ENCODE measurements at regions not wholly inside any gene's neighbourhood (a gene's known extent, or its start where the extent isn't known, plus 50 kb on each side); places are given as distances from the start of the nearest gene placed in this dataset.

DNA sequence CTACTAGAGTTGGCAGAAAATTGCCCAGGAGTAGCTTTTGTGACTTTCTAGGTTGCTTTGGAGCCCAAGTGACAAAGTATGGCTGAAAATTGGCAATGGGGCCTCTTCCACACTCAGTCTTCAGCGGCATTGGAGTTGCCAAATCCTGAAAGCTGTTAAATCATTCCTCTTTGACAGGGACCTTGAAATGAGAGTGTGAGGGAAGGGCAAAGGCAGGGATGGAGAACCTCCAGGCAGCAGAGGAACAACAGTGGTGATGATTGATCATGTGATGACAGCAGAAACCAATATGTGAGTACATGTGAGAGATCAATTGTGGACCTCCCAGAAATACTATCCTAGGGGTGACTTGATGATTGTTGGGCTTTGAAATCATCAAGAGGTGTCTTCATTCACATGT is 393.9 kb downstream of the KIF16B start:
- Histone ChIP-seq H3K27me3 (peaks cover under 1% of the 10 kb centered on the region), H3K4me3 (no peak overlapping the region), H3K27ac (no peak overlapping the region), H3K36me3 (no peaks in the 10 kb centered on the region), H3K9me3 (peaks cover 0 to 4% (median 0%) of the 10 kb centered on the region in 3 donors), H3K4me1 (no peaks in the 10 kb centered on the region)
- TF ChIP-seq EP300 (IDR thresholded peaks at IDR 0.05): no peak
- TF ChIP-seq, protein P1, sequence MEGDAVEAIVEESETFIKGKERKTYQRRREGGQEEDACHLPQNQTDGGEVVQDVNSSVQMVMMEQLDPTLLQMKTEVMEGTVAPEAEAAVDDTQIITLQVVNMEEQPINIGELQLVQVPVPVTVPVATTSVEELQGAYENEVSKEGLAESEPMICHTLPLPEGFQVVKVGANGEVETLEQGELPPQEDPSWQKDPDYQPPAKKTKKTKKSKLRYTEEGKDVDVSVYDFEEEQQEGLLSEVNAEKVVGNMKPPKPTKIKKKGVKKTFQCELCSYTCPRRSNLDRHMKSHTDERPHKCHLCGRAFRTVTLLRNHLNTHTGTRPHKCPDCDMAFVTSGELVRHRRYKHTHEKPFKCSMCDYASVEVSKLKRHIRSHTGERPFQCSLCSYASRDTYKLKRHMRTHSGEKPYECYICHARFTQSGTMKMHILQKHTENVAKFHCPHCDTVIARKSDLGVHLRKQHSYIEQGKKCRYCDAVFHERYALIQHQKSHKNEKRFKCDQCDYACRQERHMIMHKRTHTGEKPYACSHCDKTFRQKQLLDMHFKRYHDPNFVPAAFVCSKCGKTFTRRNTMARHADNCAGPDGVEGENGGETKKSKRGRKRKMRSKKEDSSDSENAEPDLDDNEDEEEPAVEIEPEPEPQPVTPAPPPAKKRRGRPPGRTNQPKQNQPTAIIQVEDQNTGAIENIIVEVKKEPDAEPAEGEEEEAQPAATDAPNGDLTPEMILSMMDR (IDR thresholded peaks at IDR 0.05): no peak
- no peak for TF ChIP-seq POLR2AphosphoS5 (IDR thresholded peaks at IDR 0.05)
- no peak for TF ChIP-seq POLR2A (IDR thresholded peaks at IDR 0.05)
- WGBS, 2 donors (ENCODE audit: low coverage in 1 of 2): 33% methylated on average over 1 of the region's 1 CpG; no CpG with 5 or more reads in 1 of the 2 donors
- no peak for ATAC-seq

- Histone ChIP-seq H3K27me3 (no peaks in the 10 kb centered on the region), H3K36me3 (no peaks in the 10 kb centered on the region), H3K4me1 (no peaks in the 10 kb centered on the region), H3K9me3 (peaks cover 0 to 4% (median 0%) of the 10 kb centered on the region in 3 donors), H3K27ac (no peak overlapping the region), H3K4me3 (no peak overlapping the region)
- no peak for ATAC-seq
- TF ChIP-seq EP300 (IDR thresholded peaks at IDR 0.05) (no peak), POLR2A (IDR thresholded peaks at IDR 0.05) (no peak), POLR2AphosphoS5 (IDR thresholded peaks at IDR 0.05) (no peak)
- TF ChIP-seq, protein P1 (IDR thresholded peaks at IDR 0.05): no peak
- 18 to 33% methylated on average over 4 to 5 of the region's 5 CpGs for WGBS, 2 donors (ENCODE audit: low coverage in 1 of 2)
Measured at GRCh38 chr20:16178546-16179135, 394.6 kb downstream of the KIF16B start.

GRCh38 chr20:16175322-16175961 is 397.8 kb downstream of the KIF16B start:
- TF ChIP-seq, protein P1 (IDR thresholded peaks at IDR 0.05): no peak
- TF ChIP-seq POLR2AphosphoS5 (IDR thresholded peaks at IDR 0.05): no peak
- no peak for TF ChIP-seq POLR2A (IDR thresholded peaks at IDR 0.05)
- TF ChIP-seq EP300 (IDR thresholded peaks at IDR 0.05): no peak
- Histone ChIP-seq H3K4me1 (no peaks in the 10 kb centered on the region), H3K9me3 (no peaks in the 10 kb centered on the region), H3K4me3 (no peak overlapping the region), H3K27me3 (no peaks in the 10 kb centered on the region), H3K36me3 (no peaks in the 10 kb centered on the region), H3K27ac (no peak overlapping the region)
- ATAC-seq: no peak
- whole genome bisulfite sequencing, 2 donors (ENCODE audit: low coverage in 1 of 2): 70 to 71% methylated on average over 7 of the region's 7 CpGs

DNA sequence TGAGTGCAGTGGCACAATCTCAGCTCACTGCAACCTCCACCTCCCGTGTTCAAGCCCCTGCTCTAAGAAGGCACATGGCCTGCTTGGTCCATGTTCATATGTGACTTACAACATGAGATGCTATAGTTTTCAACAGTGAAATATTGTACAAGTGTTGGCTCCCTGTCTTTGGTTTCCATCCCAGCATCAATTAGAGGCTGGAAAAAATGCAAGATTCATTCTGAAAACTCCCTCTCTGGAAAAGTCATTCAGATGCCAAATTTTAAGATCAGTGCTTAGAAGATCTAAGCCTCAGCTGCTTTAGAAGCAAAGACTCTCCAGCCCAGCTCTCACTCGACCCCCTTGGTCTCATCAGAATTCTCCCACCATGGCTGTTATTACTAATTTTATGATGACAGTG is 398.9 kb downstream of the KIF16B start:
- Histone ChIP-seq H3K27me3 (no peaks in the 10 kb centered on the region), H3K4me1 (no peaks in the 10 kb centered on the region), H3K36me3 (no peaks in the 10 kb centered on the region), H3K27ac (no peak overlapping the region), H3K9me3 (no peaks in the 10 kb centered on the region), H3K4me3 (no peak overlapping the region)
- 63% methylated on average over 2 of the region's 2 CpGs; no CpG with 5 or more reads in 1 of the 2 donors for WGBS, 2 donors (ENCODE audit: low coverage in 1 of 2)
- no peak for ATAC-seq
- TF ChIP-seq, protein P1 (IDR thresholded peaks at IDR 0.05): no peak
- TF ChIP-seq POLR2AphosphoS5 (IDR thresholded peaks at IDR 0.05) (no peak), EP300 (IDR thresholded peaks at IDR 0.05) (no peak), POLR2A (IDR thresholded peaks at IDR 0.05) (no peak)

- Histone ChIP-seq H3K4me3 (no peak overlapping the region), H3K4me1 (no peaks in the 10 kb centered on the region), H3K27me3 (no peaks in the 10 kb centered on the region), H3K27ac (no peak overlapping the region), H3K36me3 (no peaks in the 10 kb centered on the region), H3K9me3 (no peaks in the 10 kb centered on the region)
- TF ChIP-seq POLR2A (IDR thresholded peaks at IDR 0.05) (no peak), EP300 (IDR thresholded peaks at IDR 0.05) (no peak), POLR2AphosphoS5 (IDR thresholded peaks at IDR 0.05) (no peak)
- TF ChIP-seq, protein P1 (IDR thresholded peaks at IDR 0.05): no peak
- WGBS, 2 donors (ENCODE audit: low coverage in 1 of 2): 83 to 100% methylated on average over 1 to 2 of the region's 4 CpGs
- ATAC-seq: no peak
Measured at GRCh38 chr20:16173044-16173443, 400.2 kb downstream of the KIF16B start.

Measured in gastroesophageal sphincter (tissue), 4 donors.